ENCODE measurements at regions not wholly inside any gene's neighbourhood (a gene's known extent, or its start where the extent isn't known, plus 50 kb on each side); places are given as distances from the start of the nearest gene placed in this dataset.

DNA sequence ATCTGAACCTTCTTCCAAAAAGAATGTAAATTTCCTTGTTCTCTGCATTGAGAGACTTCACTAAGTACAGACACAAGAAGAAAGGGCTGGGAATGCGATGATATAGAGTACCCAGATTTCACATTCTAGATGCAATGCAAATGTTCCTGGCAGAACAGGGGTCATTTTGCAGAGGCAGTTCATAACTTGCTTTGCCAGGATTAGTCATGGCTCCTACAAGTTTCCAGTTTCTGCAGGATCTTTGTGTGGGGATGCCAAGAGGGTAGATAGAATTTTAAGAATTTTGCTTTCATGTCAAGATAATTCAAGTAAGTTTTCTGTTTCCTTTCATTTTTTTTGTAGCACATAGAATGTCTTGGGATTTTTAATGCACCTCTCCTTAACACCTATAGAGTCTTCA, 181.2 kb downstream of the FGF9 start:
- no peak overlapping the region for H2AFZ ChIP-seq (ENCODE audit: low read depth)
- H3K9me3 ChIP-seq: no peaks in the 10 kb centered on the region
- no peak overlapping the region for H3K4me2 ChIP-seq
- no peak overlapping the region for H3K9ac ChIP-seq
- H3K27ac ChIP-seq (ENCODE audit: low read depth in 2 of 2, low read length in 1 of 2): no peak overlapping the region
- H3K9me2 ChIP-seq: no peaks in the 10 kb centered on the region
- TF ChIP-seq, protein P1, sequence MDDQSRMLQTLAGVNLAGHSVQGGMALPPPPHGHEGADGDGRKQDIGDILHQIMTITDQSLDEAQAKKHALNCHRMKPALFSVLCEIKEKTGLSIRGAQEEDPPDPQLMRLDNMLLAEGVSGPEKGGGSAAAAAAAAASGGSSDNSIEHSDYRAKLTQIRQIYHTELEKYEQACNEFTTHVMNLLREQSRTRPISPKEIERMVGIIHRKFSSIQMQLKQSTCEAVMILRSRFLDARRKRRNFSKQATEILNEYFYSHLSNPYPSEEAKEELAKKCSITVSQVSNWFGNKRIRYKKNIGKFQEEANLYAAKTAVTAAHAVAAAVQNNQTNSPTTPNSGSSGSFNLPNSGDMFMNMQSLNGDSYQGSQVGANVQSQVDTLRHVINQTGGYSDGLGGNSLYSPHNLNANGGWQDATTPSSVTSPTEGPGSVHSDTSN (IDR thresholded peaks at IDR 0.05): no peak
- TF ChIP-seq MEF2A (IDR thresholded peaks at IDR 0.05; ENCODE audit: borderline replicate concordance, low read depth): no peak
- no peak for TF ChIP-seq TAF1 (IDR thresholded peaks at IDR 0.05; ENCODE audit: borderline replicate concordance, low read depth, low read length)
- TF ChIP-seq, protein P2, sequence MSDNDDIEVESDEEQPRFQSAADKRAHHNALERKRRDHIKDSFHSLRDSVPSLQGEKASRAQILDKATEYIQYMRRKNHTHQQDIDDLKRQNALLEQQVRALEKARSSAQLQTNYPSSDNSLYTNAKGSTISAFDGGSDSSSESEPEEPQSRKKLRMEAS (IDR thresholded peaks at IDR 0.05; ENCODE audit: low read depth): no peak
- no peak for TF ChIP-seq RAD21 (IDR thresholded peaks at IDR 0.05; ENCODE audit: low read length)
- no peak for TF ChIP-seq NRF1 (IDR thresholded peaks at IDR 0.05; ENCODE audit: low read depth, low read length)
- TF ChIP-seq ELF1 (IDR thresholded peaks at IDR 0.05): no peak
- no peak for TF ChIP-seq SMC3 (IDR thresholded peaks at IDR 0.05; ENCODE audit: low read depth, low read length)
- no peak for TF ChIP-seq POLR2AphosphoS5 (IDR thresholded peaks at IDR 0.05; ENCODE audit: low read depth, low read length)
- no peak for TF ChIP-seq NFIC (IDR thresholded peaks at IDR 0.05; ENCODE audit: borderline replicate concordance)
- no peak for TF ChIP-seq EP300 (IDR thresholded peaks at IDR 0.05; ENCODE audit: borderline replicate concordance in 1 of 2, low read depth in 1 of 2, low read length in 1 of 2)
- no peak for TF ChIP-seq GATA2 (CRISPR knock-in tag; IDR thresholded peaks at IDR 0.05)
- ChIA-PET POLR2A (no interaction called here), CTCF (no interaction called here)
- no peak for DNase-seq
- 12% methylated on average over 1 of the region's 1 CpG for WGBS (ENCODE audit: low lambda C conversion rate)
- H3F3A ChIP-seq (replicated peaks; ENCODE audit: insufficient read depth): no peaks in the 10 kb centered on the region
- H3K4me3 ChIP-seq (ENCODE audit: low read depth in 2 of 2, low read length in 1 of 2): no peak overlapping the region
- H3K79me2 ChIP-seq (ENCODE audit: insufficient read depth): no peaks in the 10 kb centered on the region
- H4K20me1 ChIP-seq (ENCODE audit: insufficient read depth): no peaks in the 10 kb centered on the region
- H3K36me3 ChIP-seq (replicated peaks in 1 of 2; ENCODE audit: control insufficient read depth in 1 of 2, insufficient read depth in 2 of 2, low read length in 1 of 2): no peaks in the 10 kb centered on the region
- H3K4me1 ChIP-seq (ENCODE audit: control insufficient read depth in 1 of 2, insufficient read depth in 2 of 2, low read depth in 1 of 2, low read length in 1 of 2): no peaks in the 10 kb centered on the region
- no peaks in the 10 kb centered on the region for H3K27me3 ChIP-seq (ENCODE audit: insufficient read depth)

DNA sequence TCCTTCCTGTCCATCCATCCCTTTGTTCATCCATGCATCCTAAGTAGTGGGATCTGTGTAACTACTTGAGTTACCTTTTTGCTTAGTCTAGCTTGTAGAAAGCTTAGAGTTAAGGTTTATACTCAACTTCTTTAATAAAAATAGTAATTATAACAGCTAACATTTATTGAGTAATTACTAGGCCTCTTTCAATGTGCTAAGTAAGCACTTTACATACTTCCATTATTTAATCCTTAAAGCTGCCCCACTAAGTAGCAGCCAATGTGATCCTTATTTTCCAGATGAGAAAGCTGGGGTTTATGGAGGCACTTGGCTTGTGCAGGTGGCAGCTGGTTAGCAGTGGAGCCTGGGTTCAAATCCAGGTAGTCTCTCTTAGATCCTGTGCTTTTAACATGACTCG, 182.9 kb downstream of the FGF9 start:
- Histone ChIP-seq H3K4me2 (no peak overlapping the region), H3F3A (replicated peaks; ENCODE audit: insufficient read depth) (no peaks in the 10 kb centered on the region), H3K4me3 (ENCODE audit: low read depth in 2 of 2, low read length in 1 of 2) (no peak overlapping the region), H4K20me1 (ENCODE audit: insufficient read depth) (no peaks in the 10 kb centered on the region), H3K9me3 (no peaks in the 10 kb centered on the region), H3K27ac (ENCODE audit: low read depth in 2 of 2, low read length in 1 of 2) (no peak overlapping the region), H3K27me3 (ENCODE audit: insufficient read depth) (no peaks in the 10 kb centered on the region), H3K4me1 (ENCODE audit: control insufficient read depth in 1 of 2, insufficient read depth in 2 of 2, low read depth in 1 of 2, low read length in 1 of 2) (no peaks in the 10 kb centered on the region), H3K9me2 (no peaks in the 10 kb centered on the region), H2AFZ (ENCODE audit: low read depth) (no peak overlapping the region), H3K79me2 (ENCODE audit: insufficient read depth) (no peaks in the 10 kb centered on the region), H3K9ac (no peak overlapping the region), H3K36me3 (replicated peaks in 1 of 2; ENCODE audit: control insufficient read depth in 1 of 2, insufficient read depth in 2 of 2, low read length in 1 of 2) (no peaks in the 10 kb centered on the region)
- 6% methylated on average over 1 of the region's 1 CpG for WGBS (ENCODE audit: low lambda C conversion rate)
- TF ChIP-seq ELF1 (IDR thresholded peaks at IDR 0.05): no peak
- TF ChIP-seq NRF1 (IDR thresholded peaks at IDR 0.05; ENCODE audit: low read depth, low read length): no peak
- no peak for TF ChIP-seq TAF1 (IDR thresholded peaks at IDR 0.05; ENCODE audit: borderline replicate concordance, low read depth, low read length)
- no peak for TF ChIP-seq CHD2 (IDR thresholded peaks at IDR 0.05; ENCODE audit: low read length, partially characterized antibody)
- TF ChIP-seq, protein P1 (IDR thresholded peaks at IDR 0.05): no peak
- TF ChIP-seq JUND (IDR thresholded peaks at IDR 0.05): no peak
- CTCF ChIA-PET: no interaction called here
- POLR2A ChIA-PET: no interaction called here
- DNase-seq: no peak

Measured in SK-N-SH (cell line).